ENCODE measurements at regions not wholly inside any gene's neighbourhood (a gene's known extent, or its start where the extent isn't known, plus 50 kb on each side); places are given as distances from the start of the nearest gene placed in this dataset.

DNA sequence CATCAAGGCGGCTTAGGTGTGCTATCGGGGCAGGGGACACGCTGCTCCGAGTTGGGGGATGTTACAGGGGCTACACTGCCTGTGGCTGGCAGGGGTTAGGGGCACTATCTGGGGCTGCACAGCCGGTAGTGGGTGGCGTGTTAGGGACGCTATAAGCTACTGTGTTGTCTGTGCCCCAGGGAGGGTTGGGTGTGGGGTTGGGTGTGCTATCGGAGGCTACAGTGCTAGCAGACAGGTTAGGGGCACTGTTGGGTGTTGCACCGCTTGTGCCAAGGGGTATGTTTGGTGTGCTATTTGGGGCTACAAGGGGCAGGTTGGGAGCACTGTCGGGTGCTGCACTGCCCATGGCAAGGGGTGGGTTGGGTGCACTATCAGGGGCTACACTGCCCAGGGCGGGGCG is 120.2 kb upstream of the VPREB1 start:
- intact Hi-C loops (cut with micrococcal nuclease; ENCODE audit: unreplicated experiment) = no loop called here

DNA sequence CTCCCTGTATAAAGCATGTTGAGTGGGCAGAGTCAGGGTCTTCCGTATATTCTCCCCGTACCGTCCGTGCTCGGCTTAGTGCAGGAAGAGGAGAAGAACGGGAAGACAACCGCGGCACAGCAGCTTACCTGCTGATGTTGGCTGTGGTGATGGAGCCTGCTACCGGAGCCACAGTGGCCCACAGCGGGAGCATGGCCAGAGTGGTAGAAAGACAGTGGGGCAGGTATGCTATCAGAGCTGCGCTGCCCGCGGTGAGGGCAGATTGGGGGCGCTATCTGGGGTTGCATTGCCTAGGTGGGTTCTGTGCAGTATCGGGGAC is 120.7 kb upstream of the VPREB1 start:
- no peaks in the 10 kb centered on the region for H3K36me3 ChIP-seq (ENCODE audit: control insufficient read depth, insufficient read depth, low read length)
- TF ChIP-seq, protein P1, sequence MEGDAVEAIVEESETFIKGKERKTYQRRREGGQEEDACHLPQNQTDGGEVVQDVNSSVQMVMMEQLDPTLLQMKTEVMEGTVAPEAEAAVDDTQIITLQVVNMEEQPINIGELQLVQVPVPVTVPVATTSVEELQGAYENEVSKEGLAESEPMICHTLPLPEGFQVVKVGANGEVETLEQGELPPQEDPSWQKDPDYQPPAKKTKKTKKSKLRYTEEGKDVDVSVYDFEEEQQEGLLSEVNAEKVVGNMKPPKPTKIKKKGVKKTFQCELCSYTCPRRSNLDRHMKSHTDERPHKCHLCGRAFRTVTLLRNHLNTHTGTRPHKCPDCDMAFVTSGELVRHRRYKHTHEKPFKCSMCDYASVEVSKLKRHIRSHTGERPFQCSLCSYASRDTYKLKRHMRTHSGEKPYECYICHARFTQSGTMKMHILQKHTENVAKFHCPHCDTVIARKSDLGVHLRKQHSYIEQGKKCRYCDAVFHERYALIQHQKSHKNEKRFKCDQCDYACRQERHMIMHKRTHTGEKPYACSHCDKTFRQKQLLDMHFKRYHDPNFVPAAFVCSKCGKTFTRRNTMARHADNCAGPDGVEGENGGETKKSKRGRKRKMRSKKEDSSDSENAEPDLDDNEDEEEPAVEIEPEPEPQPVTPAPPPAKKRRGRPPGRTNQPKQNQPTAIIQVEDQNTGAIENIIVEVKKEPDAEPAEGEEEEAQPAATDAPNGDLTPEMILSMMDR (IDR thresholded peaks at IDR 0.05; ENCODE audit: insufficient read depth in 1 of 2, low read depth in 1 of 2, low read length in 1 of 2, severe bottlenecking in 1 of 2, unreplicated experiment in 1 of 2) = no peak
- peaks cover 12% of the 10 kb centered on the region for H3K27me3 Mint-ChIP-seq (ENCODE audit: insufficient read depth, unreplicated experiment)
- no peaks in the 10 kb centered on the region for H3K4me1 Mint-ChIP-seq (ENCODE audit: low read depth, unreplicated experiment)
- no peak overlapping the region for H3K4me3 Mint-ChIP-seq (ENCODE audit: unreplicated experiment)
- H3K4me3 ChIP-seq (ENCODE audit: low read depth, low read length) = no peak overlapping the region
- ChIA-PET POLR2A (no interaction called here), CTCF (no interaction called here)
- no TSS peak for BruUV-seq (replicated peaks)
- no peaks in the 10 kb centered on the region for H3K9me3 Mint-ChIP-seq (ENCODE audit: unreplicated experiment)
- no peak overlapping the region for H3K27ac Mint-ChIP-seq (ENCODE audit: unreplicated experiment)
- intact Hi-C loops (cut with micrococcal nuclease; ENCODE audit: unreplicated experiment) = no loop called here
- no peaks in the 10 kb centered on the region for H3K9me3 ChIP-seq
- H3K36me3 Mint-ChIP-seq (ENCODE audit: insufficient read depth, unreplicated experiment) = no peaks in the 10 kb centered on the region
- DNase-seq = no peak
- no peaks in the 10 kb centered on the region for H3K4me1 ChIP-seq
- H3K27me3 ChIP-seq (replicated peaks; ENCODE audit: control insufficient read depth, insufficient read depth, low read length) = no peaks in the 10 kb centered on the region

More for the DNA sequence above, 120.2 kb upstream of the VPREB1 start:
- no peak for DNase-seq
- Histone ChIP-seq H3K9me3 (no peaks in the 10 kb centered on the region), H3K36me3 (ENCODE audit: control insufficient read depth, insufficient read depth, low read length) (no peaks in the 10 kb centered on the region), H3K4me1 (no peaks in the 10 kb centered on the region), H3K27me3 (replicated peaks; ENCODE audit: control insufficient read depth, insufficient read depth, low read length) (no peaks in the 10 kb centered on the region), H3K4me3 (ENCODE audit: low read depth, low read length) (no peak overlapping the region)
- peaks cover 15% of the 10 kb centered on the region for H3K27me3 Mint-ChIP-seq (ENCODE audit: insufficient read depth, unreplicated experiment)
- no peak overlapping the region for H3K27ac Mint-ChIP-seq (ENCODE audit: unreplicated experiment)
- H3K4me1 Mint-ChIP-seq (ENCODE audit: low read depth, unreplicated experiment) = no peaks in the 10 kb centered on the region
- ChIA-PET POLR2A (no interaction called here), CTCF (no interaction called here)
- TF ChIP-seq, protein P1 (IDR thresholded peaks at IDR 0.05; ENCODE audit: insufficient read depth in 1 of 2, low read depth in 1 of 2, low read length in 1 of 2, severe bottlenecking in 1 of 2, unreplicated experiment in 1 of 2) = no peak
- H3K9me3 Mint-ChIP-seq (ENCODE audit: unreplicated experiment) = no peaks in the 10 kb centered on the region
- BruUV-seq (replicated peaks) = no TSS peak
- H3K36me3 Mint-ChIP-seq (ENCODE audit: insufficient read depth, unreplicated experiment) = no peaks in the 10 kb centered on the region
- H3K4me3 Mint-ChIP-seq (ENCODE audit: unreplicated experiment) = no peak overlapping the region

DNA sequence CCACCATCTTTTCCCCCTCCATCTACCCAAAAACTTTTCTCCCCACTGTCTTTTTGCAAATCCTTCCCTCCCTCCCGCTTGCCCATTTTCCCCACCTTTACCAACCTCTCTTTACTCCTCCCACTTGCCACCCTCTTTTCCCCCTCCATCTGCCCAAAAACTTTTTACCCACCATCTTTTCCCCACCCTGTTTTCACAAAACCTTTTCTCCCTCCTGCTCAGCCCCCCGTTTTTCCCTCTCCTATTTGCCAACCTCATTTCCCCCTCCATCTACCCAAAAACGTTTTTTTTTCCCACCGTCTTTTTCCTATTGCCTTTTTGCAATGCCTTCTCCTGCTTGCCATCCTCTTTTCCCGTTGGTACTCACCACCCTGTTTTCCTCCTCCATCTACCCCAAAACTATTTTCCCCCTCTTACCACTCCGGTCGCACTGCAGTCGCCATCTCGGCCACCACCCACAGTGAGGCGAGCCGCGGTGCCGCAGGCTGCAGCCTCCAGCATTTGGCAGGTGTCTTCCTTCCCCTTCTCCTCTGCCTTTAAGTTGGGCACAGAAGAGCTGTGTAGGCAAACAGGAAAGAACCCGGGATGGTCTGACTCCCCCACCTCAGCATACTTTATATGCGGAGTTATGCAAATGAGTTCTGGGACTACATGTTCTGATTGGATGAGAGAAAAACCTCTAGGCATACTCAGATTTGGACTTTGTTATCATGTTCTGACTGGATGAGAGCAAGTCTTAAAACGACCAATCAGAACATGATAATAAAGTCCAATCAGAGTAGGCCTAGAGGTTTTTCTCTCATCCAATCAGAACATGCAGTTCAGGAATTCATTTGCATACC is 121.2 kb upstream of the VPREB1 start:
- CTCF ChIA-PET = no interaction called here
- Histone ChIP-seq H3K27me3 (replicated peaks; ENCODE audit: control insufficient read depth, insufficient read depth, low read length) (no peaks in the 10 kb centered on the region; the same call in 1 of the 2 replicates), H3K4me3 (ENCODE audit: low read depth, low read length) (no peak overlapping the region), H3K9me3 (no peaks in the 10 kb centered on the region), H3K4me1 (no peaks in the 10 kb centered on the region), H3K36me3 (ENCODE audit: control insufficient read depth, insufficient read depth, low read length) (no peaks in the 10 kb centered on the region)
- DNase-seq = peak in 1 of 2 experiments; percentile 5
- Mint-ChIP-seq H3K27ac (ENCODE audit: unreplicated experiment) (no peak overlapping the region), H3K4me1 (ENCODE audit: low read depth, unreplicated experiment) (no peaks in the 10 kb centered on the region), H3K27me3 (ENCODE audit: insufficient read depth, unreplicated experiment) (peaks cover 8% of the 10 kb centered on the region), H3K36me3 (ENCODE audit: insufficient read depth, unreplicated experiment) (no peaks in the 10 kb centered on the region), H3K9me3 (ENCODE audit: unreplicated experiment) (no peaks in the 10 kb centered on the region), H3K4me3 (ENCODE audit: unreplicated experiment) (no peak overlapping the region)
- POLR2A ChIA-PET = no interaction called here
- BruUV-seq (replicated peaks) = no TSS peak
- intact Hi-C loops (cut with micrococcal nuclease; ENCODE audit: unreplicated experiment) = no loop called here
- TF ChIP-seq, protein P1 (IDR thresholded peaks at IDR 0.05; ENCODE audit: insufficient read depth in 1 of 2, low read depth in 1 of 2, low read length in 1 of 2, severe bottlenecking in 1 of 2, unreplicated experiment in 1 of 2) = no peak

Data from Caco-2 (cell line).